ENCODE measurements at regions not wholly inside any gene's neighbourhood (a gene's known extent, or its start where the extent isn't known, plus 50 kb on each side); places are given as distances from the start of the nearest gene placed in this dataset.

- TF ChIP-seq CTCF (IDR thresholded peaks at IDR 0.05) (no peak), POLR2A (IDR thresholded peaks at IDR 0.05) (no peak)
Measured at GRCh38 chr13:32907211-32907610, 109.0 kb upstream of the KL start.

Data from testis (tissue), 2 donors.